Esophagus (tissue), 2 donors: ENCODE measurements at regions not wholly inside any gene's neighbourhood (a gene's known extent, or its start where the extent isn't known, plus 50 kb on each side); places are given as distances from the start of the nearest gene placed in this dataset.

Source experiments
- H3K27ac ChIP-seq, 2 donors: one replicate each; pipeline ENCODE4 v1.5.1; 2013; ENCODE audit warnings: low read depth in 2 of 2, mild to moderate bottlenecking in 2 of 2, inconsistent platforms in 1 of 2, low read length in 1 of 2, moderate library complexity in 1 of 2
- H3K27me3 ChIP-seq, 2 donors: one replicate each; pipeline ENCODE4 v1.6.1; 2013; ENCODE audit warnings: low read length in 2 of 2, control low read depth in 1 of 2, mild to moderate bottlenecking in 1 of 2; ENCODE audit not compliant: insufficient read depth in 2 of 2, control insufficient read depth in 1 of 2
- H3K36me3 ChIP-seq, 2 donors: one replicate each; pipeline ENCODE4 v1.6.1; 2013; ENCODE audit warnings: low read length in 1 of 2; ENCODE audit not compliant: control insufficient read depth in 2 of 2, insufficient read depth in 2 of 2
- H3K4me1 ChIP-seq, 2 donors: one replicate each; pipeline ENCODE4 v1.6.1; 2013; ENCODE audit warnings: low read length in 1 of 2; ENCODE audit not compliant: control insufficient read depth in 2 of 2, insufficient read depth in 2 of 2
- H3K4me3 ChIP-seq, 2 donors: one replicate each; pipeline ENCODE4 v1.5.1; 2013; ENCODE audit warnings: low read length in 2 of 2, mild to moderate bottlenecking in 2 of 2, low read depth in 1 of 2, moderate library complexity in 1 of 2
- H3K9me3 ChIP-seq, 2 donors: one replicate each; pipeline ENCODE4 v1.6.1; 2013; ENCODE audit warnings: mild to moderate bottlenecking in 2 of 2, low read depth in 1 of 2, low read length in 1 of 2, moderate library complexity in 1 of 2; ENCODE audit not compliant: control insufficient read depth in 2 of 2, insufficient read depth in 1 of 2
- WGBS, 2 donors: extraction: QIAGEN DNeasy Blood & Tissue Kit; methylation state at CpG; one replicate each; pipeline ENCODE4 v1.1.7; 2013; 5-methylcytosine and 5-hydroxymethylcytosine counted together
- donor health status: healthy with polysubstance abuse.
- donor health status: Bipolar disorder and iron deficiency.

- 1% methylated on average over 59 to 91 of the region's 91 CpGs for WGBS, 2 donors
- peak overlapping the region; percentile 57 to 70 for H3K27ac ChIP-seq
Measured at GRCh38 chr4:1579001-1579900, 104.9 kb downstream of the FAM53A start.

GRCh38 chr4:1578251-1578773, 105.8 kb downstream of the FAM53A start:
- H3K9me3 ChIP-seq: no peaks in the 10 kb centered on the region
- H3K27me3 ChIP-seq: no peaks in the 10 kb centered on the region
- no peak overlapping the region for H3K4me3 ChIP-seq
- H3K36me3 ChIP-seq: no peaks in the 10 kb centered on the region
- no peak overlapping the region for H3K27ac ChIP-seq
- 26 to 28% methylated on average over 29 to 33 of the region's 34 CpGs for WGBS, 2 donors
- H3K4me1 ChIP-seq: peaks cover 0 to 5% of the 10 kb centered on the region in 2 donors

More at GRCh38 chr4:1579001-1579900, 104.9 kb downstream of the FAM53A start:
- peaks cover 0 to 5% of the 10 kb centered on the region in 2 donors for H3K4me1 ChIP-seq
- no peaks in the 10 kb centered on the region for H3K36me3 ChIP-seq
- H3K4me3 ChIP-seq: peak overlapping the region; percentile 41 to 60
- H3K9me3 ChIP-seq: no peaks in the 10 kb centered on the region
- no peaks in the 10 kb centered on the region for H3K27me3 ChIP-seq

DNA sequence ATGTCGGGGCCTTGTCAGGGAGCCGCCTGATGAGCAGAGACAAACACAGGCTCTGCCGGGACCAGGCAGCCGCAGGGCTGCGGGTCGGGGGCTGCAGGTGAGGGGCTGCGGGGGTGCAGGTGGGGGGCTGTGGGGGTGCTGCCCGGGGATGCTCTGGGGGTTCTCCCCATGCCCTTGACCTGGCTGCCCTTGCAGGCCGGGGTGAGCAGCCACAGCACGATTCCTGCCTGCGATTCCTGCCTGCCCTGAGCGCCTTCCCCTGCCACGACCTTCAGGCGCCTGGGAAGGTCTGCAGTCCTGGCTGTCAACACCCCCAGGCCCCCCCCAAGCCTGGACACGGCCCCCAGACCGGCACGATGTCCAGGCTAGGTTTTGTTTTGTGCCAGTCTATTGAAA, 106.3 kb downstream of the FAM53A start:
- H3K4me3 ChIP-seq: no peak overlapping the region
- no peaks in the 10 kb centered on the region for H3K9me3 ChIP-seq
- H3K27me3 ChIP-seq: no peaks in the 10 kb centered on the region
- H3K27ac ChIP-seq: no peak overlapping the region
- 56 to 64% methylated on average over 16 to 17 of the region's 17 CpGs for WGBS, 2 donors
- no peaks in the 10 kb centered on the region for H3K36me3 ChIP-seq
- H3K4me1 ChIP-seq: peaks cover 0 to 5% of the 10 kb centered on the region in 2 donors

DNA sequence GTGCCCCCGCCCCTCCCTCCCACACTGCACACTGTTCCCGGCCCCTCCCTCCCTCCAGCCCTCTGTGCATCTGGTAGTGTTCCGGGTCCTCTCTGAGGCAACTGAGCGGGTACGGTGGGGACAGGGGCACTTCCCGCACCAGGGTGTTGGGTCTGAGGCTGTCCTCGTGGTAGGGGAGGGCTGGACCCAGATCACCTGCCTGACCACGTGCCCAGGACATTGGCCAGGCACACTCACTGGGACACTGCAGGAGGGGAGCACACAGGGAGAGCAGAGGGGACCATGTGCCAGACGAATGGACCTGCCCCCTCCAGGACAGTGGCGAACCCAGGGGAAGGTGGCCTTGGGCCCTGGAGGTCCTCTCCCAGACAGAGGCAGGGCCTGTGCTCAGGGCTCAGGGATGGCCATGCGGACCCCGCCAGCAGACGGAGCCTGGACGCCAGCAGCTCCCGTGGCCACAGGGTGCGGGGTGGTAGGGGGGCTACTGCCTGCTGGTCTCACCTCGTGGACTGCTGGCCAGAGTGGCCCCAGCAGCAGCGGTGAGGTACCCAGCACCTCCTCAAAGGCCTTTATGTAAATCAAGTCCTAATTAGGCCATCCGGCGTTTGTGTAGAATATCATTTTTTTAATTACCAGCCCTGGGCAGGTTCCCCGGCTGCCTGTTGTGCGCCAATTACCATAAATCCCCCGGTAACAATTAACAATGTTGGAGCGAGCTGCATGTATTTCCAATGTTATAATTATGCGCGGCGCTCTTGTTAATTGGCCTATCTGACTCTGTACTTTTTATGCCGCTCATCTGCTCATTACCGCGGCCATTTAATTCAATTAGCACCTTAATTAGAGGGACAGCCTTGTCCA, 106.9 kb downstream of the FAM53A start:
- no peaks in the 10 kb centered on the region for H3K9me3 ChIP-seq
- no peak overlapping the region for H3K4me3 ChIP-seq
- H3K4me1 ChIP-seq: peaks cover 0 to 5% of the 10 kb centered on the region in 2 donors
- H3K36me3 ChIP-seq: no peaks in the 10 kb centered on the region
- no peaks in the 10 kb centered on the region for H3K27me3 ChIP-seq
- no peak overlapping the region for H3K27ac ChIP-seq
- 77 to 84% methylated on average over 29 to 30 of the region's 30 CpGs for WGBS, 2 donors

GRCh38 chr4:1576304-1576960, 107.7 kb downstream of the FAM53A start:
- Histone ChIP-seq H3K9me3 (no peaks in the 10 kb centered on the region), H3K27ac (no peak overlapping the region), H3K4me1 (peaks cover 0 to 5% of the 10 kb centered on the region in 2 donors), H3K36me3 (no peaks in the 10 kb centered on the region), H3K4me3 (no peak overlapping the region), H3K27me3 (no peaks in the 10 kb centered on the region)
- 89 to 91% methylated on average over 31 to 32 of the region's 32 CpGs for WGBS, 2 donors

DNA sequence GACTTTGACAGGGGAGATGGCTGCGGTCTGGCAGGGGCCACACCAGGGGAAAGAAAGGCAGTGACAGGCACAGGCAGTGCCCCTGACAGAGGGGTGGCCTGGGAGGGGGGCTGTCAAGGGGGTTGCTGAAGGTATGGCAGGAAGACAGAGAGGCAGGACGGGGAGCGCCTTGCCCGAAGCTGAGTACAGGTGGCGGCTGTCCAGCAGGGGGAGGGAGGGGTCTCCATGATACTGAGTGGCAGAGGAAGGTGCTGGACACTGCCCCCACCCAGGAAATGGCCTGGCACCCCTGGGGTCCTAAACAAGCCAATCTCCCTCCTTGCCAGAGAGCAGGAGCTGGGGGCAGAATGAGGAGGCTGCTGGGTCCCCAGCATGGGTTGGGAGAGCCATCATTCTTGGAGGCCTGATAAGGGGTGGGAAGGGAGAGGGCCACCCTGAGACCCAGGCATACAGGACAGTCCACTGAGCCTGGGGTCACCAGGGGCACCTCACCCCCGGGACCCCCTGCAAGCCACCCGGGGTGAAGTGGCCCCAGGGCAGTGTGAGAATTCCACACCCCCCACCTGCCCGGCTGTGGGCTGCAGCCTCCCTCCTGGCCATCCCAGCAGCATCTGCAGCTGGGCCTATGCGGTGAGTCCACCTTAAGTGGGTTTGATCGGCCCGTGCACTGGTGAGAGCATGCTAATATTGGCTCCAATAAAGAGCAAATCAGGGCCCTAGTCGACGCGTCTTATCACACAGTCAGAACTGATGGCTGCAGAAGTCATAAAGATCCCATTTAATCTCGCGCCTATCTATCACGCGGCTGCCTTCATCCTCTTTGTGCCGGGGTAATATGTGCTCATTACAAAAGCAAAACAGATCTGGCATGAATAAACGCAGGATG, 108.5 kb downstream of the FAM53A start:
- H3K4me1 ChIP-seq: peaks cover 0 to 5% of the 10 kb centered on the region in 2 donors
- no peak overlapping the region for H3K27ac ChIP-seq
- H3K4me3 ChIP-seq: no peak overlapping the region
- H3K27me3 ChIP-seq: no peaks in the 10 kb centered on the region
- WGBS, 2 donors: 72 to 78% methylated on average over 20 of the region's 20 CpGs
- H3K9me3 ChIP-seq: no peaks in the 10 kb centered on the region
- no peaks in the 10 kb centered on the region for H3K36me3 ChIP-seq

DNA sequence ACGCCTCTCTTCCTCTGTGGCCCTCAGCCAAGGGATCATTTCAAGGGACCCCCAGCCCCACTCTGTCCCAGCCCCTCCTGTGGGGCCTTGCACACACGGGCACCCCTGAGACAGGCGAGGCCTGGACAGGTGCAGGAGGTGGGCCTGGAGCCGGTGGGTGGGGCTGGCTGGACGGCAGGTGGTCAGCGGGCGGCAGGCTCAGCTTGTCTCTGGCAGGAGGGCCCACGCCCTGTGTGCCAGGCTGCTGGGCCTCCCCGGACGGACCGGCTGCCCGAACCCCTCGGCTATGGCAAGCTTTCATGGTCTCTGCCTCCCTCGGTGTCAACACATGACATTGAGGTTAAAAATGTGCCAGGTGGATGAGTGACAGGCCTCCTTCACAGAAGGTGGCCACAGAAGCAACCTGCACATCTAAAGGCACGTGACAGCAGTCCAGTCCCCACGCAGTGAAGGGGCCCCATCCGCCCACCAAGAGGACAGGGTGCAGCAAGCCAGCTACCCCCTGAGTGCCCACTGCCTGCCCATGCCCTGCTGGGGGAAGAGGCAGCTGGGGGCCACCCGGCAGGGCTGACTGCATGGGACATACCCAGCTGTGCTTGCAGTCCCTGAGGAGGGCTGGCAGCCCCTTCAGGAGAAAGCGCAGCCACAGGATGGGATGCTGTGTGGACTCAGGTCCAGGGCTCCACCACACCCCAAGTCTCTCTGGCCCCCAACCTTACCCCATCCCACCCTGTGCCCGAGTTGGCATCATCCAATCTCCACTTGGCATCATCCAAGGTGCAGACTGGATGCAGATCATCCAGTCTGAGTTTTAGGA, 109.3 kb downstream of the FAM53A start:
- Histone ChIP-seq H3K4me1 (peaks cover 0 to 3% of the 10 kb centered on the region in 2 donors), H3K4me3 (no peak overlapping the region), H3K36me3 (no peaks in the 10 kb centered on the region), H3K27me3 (no peaks in the 10 kb centered on the region), H3K9me3 (no peaks in the 10 kb centered on the region), H3K27ac (no peak overlapping the region)
- WGBS, 2 donors: 77 to 84% methylated on average over 20 of the region's 20 CpGs

- Histone ChIP-seq H3K27ac (no peak overlapping the region), H3K4me3 (no peak overlapping the region)
Measured at GRCh38 chr4:1573830-1574459, 110.2 kb downstream of the FAM53A start.

More at GRCh38 chr4:1573830-1574459, 110.2 kb downstream of the FAM53A start:
- Histone ChIP-seq H3K4me1 (peaks cover 0 to 3% of the 10 kb centered on the region in 2 donors), H3K27me3 (no peaks in the 10 kb centered on the region), H3K36me3 (no peaks in the 10 kb centered on the region), H3K9me3 (no peaks in the 10 kb centered on the region)
- 76 to 78% methylated on average over 13 of the region's 13 CpGs for WGBS, 2 donors
